Liver (tissue), 8 donors: ENCODE measurements at regions not wholly inside any gene's neighbourhood (a gene's known extent, or its start where the extent isn't known, plus 50 kb on each side); places are given as distances from the start of the nearest gene placed in this dataset.

Experiments
- DNase-seq: peaks from one replicate; pipeline ENCODE4 v3.0.0-alpha.2; 2017; ENCODE audit warnings: low spot score
- H3K27ac ChIP-seq, 2 donors: one replicate each; pipeline ENCODE4 v1.7.0; 2013; ENCODE audit warnings: inconsistent platforms in 2 of 2, low read length in 2 of 2, control low read depth in 1 of 2, low read depth in 1 of 2, mild to moderate bottlenecking in 1 of 2
- H3K27me3 ChIP-seq, 4 donors: one replicate each; pipeline versions ENCODE4 v1.6.1 to v1.7.0; 2013; ENCODE audit warnings: low read length in 3 of 4, inconsistent platforms in 1 of 4, mild to moderate bottlenecking in 1 of 4, moderate library complexity in 1 of 4; ENCODE audit not compliant: control insufficient read depth in 4 of 4, insufficient read depth in 4 of 4
- H3K36me3 ChIP-seq, 4 donors: one replicate each; pipeline versions ENCODE4 v1.6.1 to v1.7.0; 2013; ENCODE audit warnings: low read length in 3 of 4, mild to moderate bottlenecking in 3 of 4, low read depth in 1 of 4, moderate library complexity in 1 of 4; ENCODE audit not compliant: control insufficient read depth in 4 of 4, insufficient read depth in 3 of 4
- H3K4me1 ChIP-seq, 4 donors: one replicate each; pipeline versions ENCODE4 v1.6.1 to v1.7.0; 2013; ENCODE audit warnings: low read length in 3 of 4, mild to moderate bottlenecking in 3 of 4, moderate library complexity in 1 of 4; ENCODE audit not compliant: control insufficient read depth in 4 of 4, insufficient read depth in 4 of 4
- H3K4me3 ChIP-seq, 3 donors: one replicate each; pipeline versions ENCODE4 v1.6.1 to v1.7.0; 2013; ENCODE audit warnings: low read length in 3 of 3, control low read depth in 1 of 3, low read depth in 1 of 3, mild to moderate bottlenecking in 1 of 3
- H3K9ac ChIP-seq, 2 donors: one replicate each; pipeline ENCODE4 v1.7.0; 2013; ENCODE audit warnings: low read length in 2 of 2, mild to moderate bottlenecking in 2 of 2, moderate library complexity in 2 of 2, control low read depth in 1 of 2, low read depth in 1 of 2
- H3K9me3 ChIP-seq, 4 donors: one replicate each; pipeline versions ENCODE4 v1.6.1 to v1.7.0; 2013; ENCODE audit warnings: low read length in 3 of 4; ENCODE audit not compliant: control insufficient read depth in 4 of 4
- EGR1 ChIP-seq, 2 donors: IDR thresholded peaks; 2 replicates each; pipeline ENCODE4 v1.6.1; 2016 to 2018; ENCODE audit warnings: antibody characterized with exemption in 2 of 2, low read depth in 2 of 2
- FOXA1 ChIP-seq: IDR thresholded peaks from 2 replicates; pipeline ENCODE4 v1.6.1; 2016; ENCODE audit warnings: antibody characterized with exemption
- FOXA2 ChIP-seq: IDR thresholded peaks from 2 replicates; pipeline ENCODE4 v1.6.1; 2016; ENCODE audit warnings: antibody characterized with exemption
- GABPA ChIP-seq, 2 donors: IDR thresholded peaks in 1 of 2; conservative IDR thresholded peaks in 1 of 2; 2 replicates each; pipeline ENCODE4 v1.6.1; 2016; ENCODE audit warnings: antibody characterized with exemption in 2 of 2, mild to moderate bottlenecking in 1 of 2, moderate library complexity in 1 of 2
- HNF4A ChIP-seq, 2 donors: conservative IDR thresholded peaks; 2 replicates each; pipeline ENCODE4 v1.6.1; 2016; ENCODE audit warnings: antibody characterized with exemption in 2 of 2, mild to moderate bottlenecking in 2 of 2
- JUND ChIP-seq, 2 donors: IDR thresholded peaks; 2 replicates each; pipeline ENCODE4 v1.6.1; 2016; ENCODE audit warnings: antibody characterized with exemption in 2 of 2
- NR2F2 ChIP-seq: IDR thresholded peaks from 2 replicates; pipeline ENCODE4 v1.6.1; 2016; ENCODE audit warnings: antibody characterized with exemption
- RAD21 ChIP-seq, 2 donors: IDR thresholded peaks; 2 replicates each; pipeline ENCODE4 v1.6.1; 2016; ENCODE audit warnings: antibody characterized with exemption in 2 of 2, mild to moderate bottlenecking in 2 of 2
- RXRA ChIP-seq, 2 donors: IDR thresholded peaks; 2 replicates each; pipeline ENCODE4 v1.6.1; 2017 to 2018; ENCODE audit warnings: antibody characterized with exemption in 2 of 2, mild to moderate bottlenecking in 1 of 2
- SP1 ChIP-seq: IDR thresholded peaks from 2 replicates; pipeline ENCODE4 v1.6.1; 2018; ENCODE audit warnings: antibody characterized with exemption, mild to moderate bottlenecking
- TAF1 ChIP-seq: conservative IDR thresholded peaks from 2 replicates; pipeline ENCODE4 v1.6.1; 2016; ENCODE audit warnings: antibody characterized with exemption, mild to moderate bottlenecking
- YY1 ChIP-seq: IDR thresholded peaks from 2 replicates; pipeline ENCODE4 v1.6.1; 2016; ENCODE audit warnings: antibody characterized with exemption, mild to moderate bottlenecking
- ZBTB33 ChIP-seq: IDR thresholded peaks from 2 replicates; pipeline ENCODE4 v1.6.1; 2016; ENCODE audit warnings: antibody characterized with exemption
- WGBS: extraction: QIAGEN DNeasy Blood & Tissue Kit; methylation state at CpG from one replicate; pipeline ENCODE4 v1.1.7; 2013; 5-methylcytosine and 5-hydroxymethylcytosine counted together
- TF ChIP-seq, protein P1 (sequence below): IDR thresholded peaks from 2 replicates; pipeline ENCODE4 v1.6.1; 2016; ENCODE audit warnings: antibody characterized with exemption, mild to moderate bottlenecking
- TF ChIP-seq, protein P2 (sequence below): IDR thresholded peaks from 2 replicates; pipeline ENCODE4 v1.6.1; 2016; ENCODE audit warnings: antibody characterized with exemption
- TF ChIP-seq, protein P3 (sequence below): fragments of 150-350 bp; IDR thresholded peaks from 2 replicates; pipeline ENCODE4 v1.5.1; 2017; ENCODE audit warnings: improper control_type of control experiment, low read depth, low read length; ENCODE audit not compliant: missing input control
- TF ChIP-seq, protein P4 (sequence below): IDR thresholded peaks from 2 replicates; pipeline ENCODE4 v1.6.1; 2016; ENCODE audit warnings: antibody characterized with exemption
- donor health status: healthy.
- donor health status: healthy.
- donor health status: healthy.
- donor health status: healthy.
- donor health status: healthy.

- H3K27me3 ChIP-seq = peaks cover 0 to 3% (median 0%) of the 10 kb centered on the region in 4 donors
- peaks cover 0 to 8% (median 4%) of the 10 kb centered on the region in 4 donors for H3K9me3 ChIP-seq
- TF ChIP-seq RAD21 (IDR thresholded peaks at IDR 0.05) = no peak
- no peak overlapping the region for H3K4me3 ChIP-seq
- DNase-seq = no peak
- H3K4me1 ChIP-seq = no peaks in the 10 kb centered on the region
- H3K27ac ChIP-seq = no peak overlapping the region
- H3K36me3 ChIP-seq = no peaks in the 10 kb centered on the region
- no peak overlapping the region for H3K9ac ChIP-seq
- 69% methylated on average over 14 of the region's 14 CpGs for WGBS
These were observed 142.8 kb upstream of the PHACTR3 start for GRCh38 chr20:59461526-59461925.

DNA sequence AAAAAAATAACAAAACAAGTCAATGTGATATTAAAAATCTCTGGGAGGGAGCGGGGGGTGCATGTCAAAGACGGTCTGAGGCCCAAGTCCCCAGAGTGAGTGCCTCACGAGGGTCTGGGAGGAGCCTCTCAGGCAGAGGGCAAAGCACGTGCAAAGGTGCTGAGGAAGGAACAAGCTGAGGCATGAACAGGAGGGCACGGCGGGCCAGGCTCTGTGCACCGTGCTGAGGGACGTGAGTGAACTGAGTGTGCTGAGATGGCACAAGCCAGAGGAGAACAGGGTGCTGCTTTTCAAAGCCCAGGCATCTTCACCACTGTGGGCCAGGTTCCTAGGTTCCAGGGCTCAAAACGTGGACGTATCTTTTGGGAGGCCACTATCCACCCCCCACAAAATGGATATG, 142.1 kb upstream of the PHACTR3 start:
- 77% methylated on average over 10 of the region's 10 CpGs for WGBS
- TF ChIP-seq, protein P1, sequence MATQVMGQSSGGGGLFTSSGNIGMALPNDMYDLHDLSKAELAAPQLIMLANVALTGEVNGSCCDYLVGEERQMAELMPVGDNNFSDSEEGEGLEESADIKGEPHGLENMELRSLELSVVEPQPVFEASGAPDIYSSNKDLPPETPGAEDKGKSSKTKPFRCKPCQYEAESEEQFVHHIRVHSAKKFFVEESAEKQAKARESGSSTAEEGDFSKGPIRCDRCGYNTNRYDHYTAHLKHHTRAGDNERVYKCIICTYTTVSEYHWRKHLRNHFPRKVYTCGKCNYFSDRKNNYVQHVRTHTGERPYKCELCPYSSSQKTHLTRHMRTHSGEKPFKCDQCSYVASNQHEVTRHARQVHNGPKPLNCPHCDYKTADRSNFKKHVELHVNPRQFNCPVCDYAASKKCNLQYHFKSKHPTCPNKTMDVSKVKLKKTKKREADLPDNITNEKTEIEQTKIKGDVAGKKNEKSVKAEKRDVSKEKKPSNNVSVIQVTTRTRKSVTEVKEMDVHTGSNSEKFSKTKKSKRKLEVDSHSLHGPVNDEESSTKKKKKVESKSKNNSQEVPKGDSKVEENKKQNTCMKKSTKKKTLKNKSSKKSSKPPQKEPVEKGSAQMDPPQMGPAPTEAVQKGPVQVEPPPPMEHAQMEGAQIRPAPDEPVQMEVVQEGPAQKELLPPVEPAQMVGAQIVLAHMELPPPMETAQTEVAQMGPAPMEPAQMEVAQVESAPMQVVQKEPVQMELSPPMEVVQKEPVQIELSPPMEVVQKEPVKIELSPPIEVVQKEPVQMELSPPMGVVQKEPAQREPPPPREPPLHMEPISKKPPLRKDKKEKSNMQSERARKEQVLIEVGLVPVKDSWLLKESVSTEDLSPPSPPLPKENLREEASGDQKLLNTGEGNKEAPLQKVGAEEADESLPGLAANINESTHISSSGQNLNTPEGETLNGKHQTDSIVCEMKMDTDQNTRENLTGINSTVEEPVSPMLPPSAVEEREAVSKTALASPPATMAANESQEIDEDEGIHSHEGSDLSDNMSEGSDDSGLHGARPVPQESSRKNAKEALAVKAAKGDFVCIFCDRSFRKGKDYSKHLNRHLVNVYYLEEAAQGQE = no peak
- TF ChIP-seq ZBTB33 (no peak), HNF4A (conservative IDR thresholded peaks at IDR 0.05) (no peak), RXRA (IDR thresholded peaks at IDR 0.05) (no peak), EGR1 (IDR thresholded peaks at IDR 0.05; ENCODE audit: low read depth in 2 of 2) (no peak), TAF1 (no peak), FOXA1 (no peak), SP1 (no peak), FOXA2 (no peak), RAD21 (IDR thresholded peaks at IDR 0.05) (no peak), JUND (IDR thresholded peaks at IDR 0.05) (no peak), YY1 (no peak), NR2F2 (no peak), GABPA (IDR thresholded peaks at IDR 0.05 in 1 of 2, conservative IDR thresholded peaks at IDR 0.05 in 1 of 2) (no peak)
- TF ChIP-seq, protein P2, sequence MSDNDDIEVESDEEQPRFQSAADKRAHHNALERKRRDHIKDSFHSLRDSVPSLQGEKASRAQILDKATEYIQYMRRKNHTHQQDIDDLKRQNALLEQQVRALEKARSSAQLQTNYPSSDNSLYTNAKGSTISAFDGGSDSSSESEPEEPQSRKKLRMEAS = no peak
- TF ChIP-seq, protein P3, sequence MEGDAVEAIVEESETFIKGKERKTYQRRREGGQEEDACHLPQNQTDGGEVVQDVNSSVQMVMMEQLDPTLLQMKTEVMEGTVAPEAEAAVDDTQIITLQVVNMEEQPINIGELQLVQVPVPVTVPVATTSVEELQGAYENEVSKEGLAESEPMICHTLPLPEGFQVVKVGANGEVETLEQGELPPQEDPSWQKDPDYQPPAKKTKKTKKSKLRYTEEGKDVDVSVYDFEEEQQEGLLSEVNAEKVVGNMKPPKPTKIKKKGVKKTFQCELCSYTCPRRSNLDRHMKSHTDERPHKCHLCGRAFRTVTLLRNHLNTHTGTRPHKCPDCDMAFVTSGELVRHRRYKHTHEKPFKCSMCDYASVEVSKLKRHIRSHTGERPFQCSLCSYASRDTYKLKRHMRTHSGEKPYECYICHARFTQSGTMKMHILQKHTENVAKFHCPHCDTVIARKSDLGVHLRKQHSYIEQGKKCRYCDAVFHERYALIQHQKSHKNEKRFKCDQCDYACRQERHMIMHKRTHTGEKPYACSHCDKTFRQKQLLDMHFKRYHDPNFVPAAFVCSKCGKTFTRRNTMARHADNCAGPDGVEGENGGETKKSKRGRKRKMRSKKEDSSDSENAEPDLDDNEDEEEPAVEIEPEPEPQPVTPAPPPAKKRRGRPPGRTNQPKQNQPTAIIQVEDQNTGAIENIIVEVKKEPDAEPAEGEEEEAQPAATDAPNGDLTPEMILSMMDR = no peak
- TF ChIP-seq, protein P4, sequence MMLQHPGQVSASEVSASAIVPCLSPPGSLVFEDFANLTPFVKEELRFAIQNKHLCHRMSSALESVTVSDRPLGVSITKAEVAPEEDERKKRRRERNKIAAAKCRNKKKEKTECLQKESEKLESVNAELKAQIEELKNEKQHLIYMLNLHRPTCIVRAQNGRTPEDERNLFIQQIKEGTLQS = no peak
- H3K9ac ChIP-seq = no peak overlapping the region
- no peaks in the 10 kb centered on the region for H3K36me3 ChIP-seq
- no peak for DNase-seq
- H3K9me3 ChIP-seq = peaks cover 0 to 8% (median 4%) of the 10 kb centered on the region in 4 donors
- no peaks in the 10 kb centered on the region for H3K4me1 ChIP-seq
- H3K27me3 ChIP-seq = peaks cover 0 to 3% (median 0%) of the 10 kb centered on the region in 4 donors
- H3K27ac ChIP-seq = no peak overlapping the region
- no peak overlapping the region for H3K4me3 ChIP-seq
